ENCODE measurements at regions not wholly inside any gene's neighbourhood (a gene's known extent, or its start where the extent isn't known, plus 50 kb on each side); places are given as distances from the start of the nearest gene placed in this dataset.
"Not testable (repeated sequence)": the region's sequence is repeated elsewhere in the genome, so short reads cannot be mapped to it uniquely, and the experiment has no call there.

- no peak overlapping the region for H3K9ac ChIP-seq
These were observed 1917.0 kb downstream of the LRRC4C start for GRCh38 chr11:39542460-39542859.

GRCh38 chr11:39541945-39542351 is 1917.5 kb downstream of the LRRC4C start:
- TF ChIP-seq Cebpa-rat (IDR thresholded peaks at IDR 0.05), result no peak
- no peak overlapping the region for H3K27ac ChIP-seq
- H3K9ac ChIP-seq, result no peak overlapping the region
- no peaks in the 10 kb centered on the region for H3K9me3 ChIP-seq
- no peaks in the 10 kb centered on the region for H4K20me1 ChIP-seq
- no peak overlapping the region for H3K4me3 ChIP-seq
- no peaks in the 10 kb centered on the region for H3K4me1 ChIP-seq
- no peaks in the 10 kb centered on the region for H3K27me3 ChIP-seq
- no peak overlapping the region for H3K4me2 ChIP-seq
- H3K36me3 ChIP-seq, result no peaks in the 10 kb centered on the region

More at GRCh38 chr11:39542460-39542859, 1917.0 kb downstream of the LRRC4C start:
- H3K9me3 ChIP-seq, result no peaks in the 10 kb centered on the region
- H3K27me3 ChIP-seq, result no peaks in the 10 kb centered on the region
- H4K20me1 ChIP-seq, result no peaks in the 10 kb centered on the region
- no peak overlapping the region for H3K4me2 ChIP-seq
- no peak overlapping the region for H3K4me3 ChIP-seq
- no peak overlapping the region for H3K27ac ChIP-seq
- no peak for TF ChIP-seq Cebpa-rat (IDR thresholded peaks at IDR 0.05)
- H3K36me3 ChIP-seq, result no peaks in the 10 kb centered on the region
- no peaks in the 10 kb centered on the region for H3K4me1 ChIP-seq

- not testable (repeated sequence) for H3K27me3 ChIP-seq, H3K4me2 ChIP-seq, H4K20me1 ChIP-seq, H3K9ac ChIP-seq, H3K36me3 ChIP-seq, H3K4me1 ChIP-seq, H3K27ac ChIP-seq, H3K9me3 ChIP-seq, H3K4me3 ChIP-seq
These were observed 1923.1 kb downstream of the LRRC4C start for GRCh38 chr11:39536323-39536722.

All from BLaER1 (cell line).